ENCODE measurements at regions not wholly inside any gene's neighbourhood (a gene's known extent, or its start where the extent isn't known, plus 50 kb on each side); places are given as distances from the start of the nearest gene placed in this dataset.

- TF ChIP-seq CTCF (IDR thresholded peaks at IDR 0.05; ENCODE audit: low read depth, low read length): no peak
- no peak overlapping the region for H3K4me3 ChIP-seq (ENCODE audit: low read depth, low read length)
These were observed 174.8 kb downstream of the BUD13 start for GRCh38 chr11:116598036-116598435.

GRCh38 chr11:116596346-116597260 is 176.2 kb downstream of the BUD13 start:
- no peak for TF ChIP-seq CTCF (IDR thresholded peaks at IDR 0.05; ENCODE audit: low read depth, low read length)
- H3K4me3 ChIP-seq (ENCODE audit: low read depth, low read length): no peak overlapping the region

- no peak for TF ChIP-seq CTCF (IDR thresholded peaks at IDR 0.05; ENCODE audit: low read depth, low read length)
These were observed 177.4 kb downstream of the BUD13 start for GRCh38 chr11:116595305-116595880.

GRCh38 chr11:116590844-116591570 is 181.8 kb downstream of the BUD13 start:
- TF ChIP-seq CTCF (IDR thresholded peaks at IDR 0.05; ENCODE audit: low read depth, low read length): no peak

More at GRCh38 chr11:116595305-116595880, 177.4 kb downstream of the BUD13 start:
- H3K4me3 ChIP-seq (ENCODE audit: low read depth, low read length): no peak overlapping the region

GRCh38 chr11:116589402-116589801 is 183.4 kb downstream of the BUD13 start:
- no peak overlapping the region for H3K4me3 ChIP-seq (ENCODE audit: low read depth, low read length)
- TF ChIP-seq CTCF (IDR thresholded peaks at IDR 0.05; ENCODE audit: low read depth, low read length): no peak

More at GRCh38 chr11:116590844-116591570, 181.8 kb downstream of the BUD13 start:
- H3K4me3 ChIP-seq (ENCODE audit: low read depth, low read length): no peak overlapping the region

GRCh38 chr11:116586392-116586791 is 186.4 kb downstream of the BUD13 start:
- TF ChIP-seq CTCF (IDR thresholded peaks at IDR 0.05; ENCODE audit: low read depth, low read length): no peak
- H3K4me3 ChIP-seq (ENCODE audit: low read depth, low read length): no peak overlapping the region
